Ishikawa (cell line): ENCODE measurements at regions not wholly inside any gene's neighbourhood (a gene's known extent, or its start where the extent isn't known, plus 50 kb on each side); places are given as distances from the start of the nearest gene placed in this dataset.

Experiments
- CEBPB ChIP-seq: IDR thresholded peaks from 2 replicates; pipeline ENCODE4 v1.6.1; 2012
- CREB1 ChIP-seq: IDR thresholded peaks from 2 replicates; pipeline ENCODE4 v1.6.1; 2012; ENCODE audit warnings: low read depth
- EGR1 ChIP-seq: IDR thresholded peaks from 2 replicates; pipeline ENCODE4 v1.6.1; 2012
- EP300 ChIP-seq: IDR thresholded peaks from 2 replicates; pipeline ENCODE4 v1.6.1; 2012; ENCODE audit warnings: borderline replicate concordance
- FOXM1 ChIP-seq: IDR thresholded peaks from 2 replicates; pipeline ENCODE4 v1.6.1; 2012; ENCODE audit warnings: low read depth, borderline replicate concordance
- NFIC ChIP-seq: IDR thresholded peaks from 2 replicates; pipeline ENCODE4 v1.6.1; 2012
- RAD21 ChIP-seq: IDR thresholded peaks from 2 replicates; pipeline ENCODE4 v1.6.1; 2012; ENCODE audit warnings: low read depth
- REST ChIP-seq: IDR thresholded peaks from 2 replicates; pipeline ENCODE4 v1.6.1; 2012; ENCODE audit warnings: low read depth, mild to moderate bottlenecking
- TAF1 ChIP-seq: IDR thresholded peaks from 2 replicates; pipeline ENCODE4 v1.6.1; 2012; ENCODE audit warnings: low read depth, mild to moderate bottlenecking
- TCF12 ChIP-seq: IDR thresholded peaks from 2 replicates; pipeline ENCODE4 v1.6.1; 2012; ENCODE audit warnings: low read depth
- TEAD4 ChIP-seq: IDR thresholded peaks from 2 replicates; pipeline ENCODE4 v1.6.1; 2012
- YY1 ChIP-seq: IDR thresholded peaks from 2 replicates; pipeline ENCODE4 v1.6.1; 2012; ENCODE audit warnings: low read depth
- ZBTB7A ChIP-seq: IDR thresholded peaks from 2 replicates; pipeline ENCODE4 v1.6.1; 2012; ENCODE audit warnings: low read depth
- TF ChIP-seq, protein P1 (sequence below): IDR thresholded peaks from 2 replicates; pipeline ENCODE4 v1.6.1; 2012
- TF ChIP-seq, protein P2 (sequence below): IDR thresholded peaks from 2 replicates; pipeline ENCODE4 v1.6.1; 2012

- no peak for TF ChIP-seq RAD21
- TF ChIP-seq TEAD4 = no peak
- TF ChIP-seq CEBPB = no peak
- no peak for TF ChIP-seq FOXM1
- TF ChIP-seq, protein P1, sequence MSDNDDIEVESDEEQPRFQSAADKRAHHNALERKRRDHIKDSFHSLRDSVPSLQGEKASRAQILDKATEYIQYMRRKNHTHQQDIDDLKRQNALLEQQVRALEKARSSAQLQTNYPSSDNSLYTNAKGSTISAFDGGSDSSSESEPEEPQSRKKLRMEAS = no peak
- TF ChIP-seq, protein P2, sequence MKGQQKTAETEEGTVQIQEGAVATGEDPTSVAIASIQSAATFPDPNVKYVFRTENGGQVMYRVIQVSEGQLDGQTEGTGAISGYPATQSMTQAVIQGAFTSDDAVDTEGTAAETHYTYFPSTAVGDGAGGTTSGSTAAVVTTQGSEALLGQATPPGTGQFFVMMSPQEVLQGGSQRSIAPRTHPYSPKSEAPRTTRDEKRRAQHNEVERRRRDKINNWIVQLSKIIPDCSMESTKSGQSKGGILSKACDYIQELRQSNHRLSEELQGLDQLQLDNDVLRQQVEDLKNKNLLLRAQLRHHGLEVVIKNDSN = no peak
- no peak for TF ChIP-seq REST
- TF ChIP-seq NFIC = no peak
- no peak for TF ChIP-seq YY1
- TF ChIP-seq TCF12 = no peak
- TF ChIP-seq TAF1 = no peak
- TF ChIP-seq CREB1 = no peak
- TF ChIP-seq EGR1 = no peak
- no peak for TF ChIP-seq ZBTB7A
- no peak for TF ChIP-seq EP300
Measured at GRCh38 chr19:57047743-57048142, 72.0 kb upstream of the USP29 start.

- TF ChIP-seq YY1 (no peak), REST (no peak), TAF1 (no peak), FOXM1 (no peak), EGR1 (no peak), CREB1 (no peak), EP300 (no peak), CEBPB (no peak)
- TF ChIP-seq, protein P1 = no peak
Measured at GRCh38 chr19:57050863-57051262, 68.9 kb upstream of the USP29 start.

GRCh38 chr19:57052081-57052480, 67.7 kb upstream of the USP29 start:
- TF ChIP-seq EGR1 (no peak), FOXM1 (no peak), CEBPB (no peak), REST (no peak), CREB1 (no peak), YY1 (no peak), TAF1 (no peak)
- TF ChIP-seq, protein P1 = no peak
- TF ChIP-seq, protein P2 = no peak

- TF ChIP-seq ZBTB7A (no peak), TCF12 (no peak), FOXM1 (no peak)
Measured at GRCh38 chr19:57053401-57053800, 66.4 kb upstream of the USP29 start.

DNA sequence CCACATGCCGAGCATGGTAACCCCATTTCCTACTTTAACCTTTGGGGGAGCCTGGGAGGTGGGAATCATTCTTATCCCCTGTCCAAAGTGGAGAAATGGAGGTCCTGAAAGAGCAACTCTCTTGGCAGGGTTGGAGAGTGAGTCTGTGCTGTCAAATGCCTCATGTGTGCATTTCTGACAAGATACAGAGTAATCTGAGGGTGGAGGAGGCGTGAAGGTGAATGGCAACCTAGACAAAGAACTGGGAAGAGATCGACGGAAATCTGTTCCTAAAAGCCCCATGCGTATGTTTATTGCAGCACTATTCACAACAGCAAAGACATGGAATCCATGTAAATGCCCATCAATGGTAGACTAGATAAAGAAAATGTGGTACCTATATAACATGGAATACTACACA, 63.8 kb upstream of the USP29 start:
- TF ChIP-seq FOXM1 = no peak
- TF ChIP-seq CREB1 = no peak
- TF ChIP-seq EP300 = no peak
- no peak for TF ChIP-seq TEAD4
- TF ChIP-seq, protein P2 = no peak
- no peak for TF ChIP-seq ZBTB7A
- TF ChIP-seq, protein P1 = no peak
- TF ChIP-seq TCF12 = no peak
- TF ChIP-seq EGR1 = no peak
- TF ChIP-seq CEBPB = no peak
- no peak for TF ChIP-seq REST
- no peak for TF ChIP-seq YY1
